HepG2 (cell line): ENCODE measurements at regions not wholly inside any gene's neighbourhood (a gene's known extent, or its start where the extent isn't known, plus 50 kb on each side); places are given as distances from the start of the nearest gene placed in this dataset.

Experiments used
- ATAC-seq: fragments of 200-7000 bp; cut with Tn5 transposase; 3 replicates; pipeline ENCODE4 v1.9.1; 2020; ENCODE audit warnings: mild to moderate bottlenecking, moderate library complexity
- BruUV-seq: library from RNA; stranded (reverse); fragments of 400-500 nt; replicated peaks from 2 replicates; lab custom pipeline; 2021; lab: Mats Ljungman, UMichigan
- CTCF ChIA-PET: fragments of 300-600 bp; formaldehyde crosslinking; extraction: SDS; loops from one replicate; lab custom pipeline; 2021; ENCODE audit warnings: low total read pairs, inconsistent platforms, low intra/inter-chr PET ratio; lab: Yijun Ruan, JAX
- POLR2A ChIA-PET: fragments of 350-600 bp; sonication (Branson Sonifier 250); formaldehyde crosslinking; loops from one replicate; lab custom pipeline; 2020; ENCODE audit warnings: antibody characterized with exemption, inconsistent platforms; lab: Yijun Ruan, JAX
- DNase-seq: peaks from one replicate; pipeline ENCODE4 v3.0.0-alpha.2; 2015; ENCODE audit warnings: low spot score
- FAIRE-seq: peaks from 3 replicates; lab custom pipeline; 2011; peaks lifted over from hg19 to GRCh38; lab: Jason Lieb, UNC
- H2AFZ ChIP-seq: one replicate; pipeline ENCODE4 v1.6.1; 2011; ENCODE audit warnings: low read length, inconsistent platforms
- H3K27ac ChIP-seq: fragments of 300-600 bp; 3 replicates; pipeline ENCODE4 v1.8.0; 2011; ENCODE audit warnings: mixed run types, mild to moderate bottlenecking, mixed read lengths, low read length, inconsistent platforms; ENCODE audit not compliant: insufficient read depth; ENCODE audit errors: extremely low read length
- H3K27me3 ChIP-seq, 2 experiments: fragments of 200-600 bp in 1 of 2; 2 replicates in 1 of 2; 3 replicates in 1 of 2; pipeline versions ENCODE4 v1.6.0 to v1.8.0; 2011; ENCODE audit warnings: low read length in 2 of 2, mild to moderate bottlenecking in 2 of 2, moderate library complexity in 2 of 2, inconsistent platforms in 1 of 2; ENCODE audit not compliant: insufficient read depth in 2 of 2, control insufficient read depth in 1 of 2
- H3K36me3 ChIP-seq, 2 experiments: fragments of 200-600 bp in 1 of 2; replicated peaks in 1 of 2; 2 replicates in 1 of 2; 3 replicates in 1 of 2; pipeline versions ENCODE4 v1.5.1 to v1.8.0; 2011; ENCODE audit warnings: low read length in 2 of 2, inconsistent platforms in 1 of 2; ENCODE audit not compliant: insufficient read depth in 2 of 2, control insufficient read depth in 1 of 2
- H3K4me1 ChIP-seq: 2 replicates; pipeline ENCODE4 v1.5.1; 2012; ENCODE audit warnings: low read length, inconsistent platforms; ENCODE audit not compliant: insufficient read depth
- H3K4me2 ChIP-seq: 2 replicates; pipeline ENCODE4 v1.6.0; 2011; ENCODE audit warnings: low read depth, low read length, inconsistent platforms
- H3K4me3 ChIP-seq, 3 experiments: fragments of 200-600 bp in 1 of 3; sonication (generic), shearing (Covaris generic) in 1 of 3; replicated peaks in 1 of 3; 2 replicates each; pipeline ENCODE4 v1.5.1; 2011 to 2016; ENCODE audit warnings: low read length in 3 of 3, inconsistent platforms in 2 of 3, low read depth in 2 of 3, mild to moderate bottlenecking in 2 of 3, control low read depth in 1 of 3, mixed read lengths in 1 of 3; ENCODE audit not compliant: insufficient read depth in 1 of 3
- H3K79me2 ChIP-seq: one replicate; pipeline ENCODE4 v1.6.1; 2011; ENCODE audit warnings: low read length, inconsistent platforms; ENCODE audit not compliant: insufficient read depth
- H3K9ac ChIP-seq: 2 replicates; pipeline ENCODE4 v1.6.0; 2011; ENCODE audit warnings: mild to moderate bottlenecking, low read depth, low read length, inconsistent platforms; ENCODE audit not compliant: insufficient read depth
- H3K9me3 ChIP-seq: 2 replicates; pipeline ENCODE4 v1.5.1; 2012; ENCODE audit warnings: mild to moderate bottlenecking, low read length
- H4K20me1 ChIP-seq: 2 replicates; pipeline ENCODE4 v1.6.0; 2011; ENCODE audit warnings: inconsistent platforms, mild to moderate bottlenecking, low read length, moderate library complexity; ENCODE audit not compliant: insufficient read depth
- EHMT2 ChIP-seq: fragments of 200-600 bp; sonication (generic); IDR thresholded peaks from 2 replicates; pipeline ENCODE4 v1.7.0; 2017; ENCODE audit warnings: antibody characterized with exemption, low read depth, low read length, borderline replicate concordance
- MLX ChIP-seq: IDR thresholded peaks from 2 replicates; pipeline ENCODE4 v1.6.1; 2016
- NCOA5 ChIP-seq: sonication (generic); formaldehyde crosslinking; IDR thresholded peaks from 2 replicates; pipeline ENCODE4 v1.4.0; 2020; ENCODE audit warnings: missing genetic modification reagents
- NR2F1 ChIP-seq, 2 experiments: fragments of 450-650 bp in 1 of 2; formaldehyde crosslinking in 1 of 2; IDR thresholded peaks; 2 replicates each; pipeline versions ENCODE4 v1.5.0 to v1.6.1; 2016 to 2020; ENCODE audit warnings: mild to moderate bottlenecking in 1 of 2, missing compliant biosample characterization in 1 of 2, missing genetic modification reagents in 1 of 2, moderate library complexity in 1 of 2
- PTBP1 ChIP-seq: fragments of 200-400 bp; formaldehyde crosslinking; IDR thresholded peaks from 2 replicates; pipeline ENCODE4 v1.6.1; 2018; ENCODE audit warnings: low read length, low read depth; ENCODE audit not compliant: poor library complexity, severe bottlenecking
- TP53 ChIP-seq: sonication (generic); formaldehyde crosslinking; conservative IDR thresholded peaks from 2 replicates; pipeline ENCODE4 v1.4.0; 2020; ENCODE audit warnings: missing genetic modification reagents
- ZBTB33 ChIP-seq: sonication (generic); formaldehyde crosslinking; IDR thresholded peaks from 2 replicates; pipeline ENCODE4 v1.4.0; 2020; ENCODE audit warnings: missing genetic modification reagents
- ZFP90 ChIP-seq: sonication (generic); formaldehyde crosslinking; IDR thresholded peaks from 2 replicates; pipeline ENCODE4 v1.8.0; 2022; ENCODE audit warnings: missing genetic modification reagents, mild to moderate bottlenecking, inconsistent platforms, borderline replicate concordance
- ZNF329 ChIP-seq: sonication (generic); formaldehyde crosslinking; IDR thresholded peaks from 2 replicates; pipeline ENCODE4 v1.9.0; 2021; ENCODE audit warnings: low read depth, mild to moderate bottlenecking, missing genetic modification reagents
- ZNF552 ChIP-seq: sonication (generic); formaldehyde crosslinking; IDR thresholded peaks from 2 replicates; pipeline ENCODE4 v1.9.0; 2022; ENCODE audit warnings: missing genetic modification reagents, mild to moderate bottlenecking, borderline replicate concordance
- ZNF784 ChIP-seq: sonication (generic); formaldehyde crosslinking; IDR thresholded peaks from 2 replicates; pipeline ENCODE4 v1.5.1; 2020; ENCODE audit warnings: missing genetic modification reagents, mild to moderate bottlenecking, borderline replicate concordance
- WGBS: methylation state at CpG from one replicate; pipeline ENCODE4 v1.1.6; 2017; ENCODE audit warnings: low lambda C conversion rate; 5-methylcytosine and 5-hydroxymethylcytosine counted together
- in situ Hi-C: cut with HindIII; loops from 2 replicates; pipeline ENCODE4 v1.10.0; 2017; ENCODE audit warnings: low pct_unique_long_range_greater_than_20kb; ENCODE audit not compliant: extremely low pct_ligation_motif_present
- intact Hi-C: fragments of 100-400 bp; cut with micrococcal nuclease; formaldehyde crosslinking; loops from one replicate; pipeline ENCODE4 v1.10.0; 2022; ENCODE audit not compliant: unreplicated experiment

GRCh38 chr10:124165827-124166226 is 72.4 kb upstream of the CHST15 start:
- ATAC-seq (no peak), DNase-seq (no peak), FAIRE-seq (no peak)
- POLR2A ChIA-PET, result no interaction called here
- Histone ChIP-seq H2AFZ (no peak overlapping the region), H3K36me3 (no peaks in the 10 kb centered on the region), H3K4me1 (peaks cover 5% of the 10 kb centered on the region; the same call in 1 of the 2 replicates), H3K27me3 (peaks cover 4 to 23% of the 10 kb centered on the region in 2 experiments; a peak in 4 of 5 replicates), H3K4me2 (no peak overlapping the region), H3K79me2 (no peaks in the 10 kb centered on the region), H3K27ac (no peak overlapping the region), H3K9me3 (no peaks in the 10 kb centered on the region), H4K20me1 (no peaks in the 10 kb centered on the region), H3K4me3 (no peak overlapping the region), H3K9ac (no peak overlapping the region)
- WGBS, result 18% methylated on average over 3 of the region's 3 CpGs
- CTCF ChIA-PET, result no interaction called here
- BruUV-seq, result no TSS peak
- no peak for TF ChIP-seq NR2F1 (CRISPR knock-in tag; IDR thresholded peaks at IDR 0.05)
- no peak for TF ChIP-seq ZNF784
- TF ChIP-seq EHMT2, result no peak
- no peak for TF ChIP-seq ZFP90 (CRISPR knock-in tag)
- TF ChIP-seq MLX (CRISPR knock-in tag), result no peak
- no peak for TF ChIP-seq ZBTB33 (CRISPR knock-in tag)
- TF ChIP-seq PTBP1, result no peak
- TF ChIP-seq NCOA5 (CRISPR knock-in tag), result no peak
- no peak for TF ChIP-seq ZNF552 (CRISPR knock-in tag)
- no peak for TF ChIP-seq ZNF329 (CRISPR knock-in tag)
- TF ChIP-seq TP53, result no peak
- in situ Hi-C loops (no loop called here), intact Hi-C loops (no loop called here)
